SK-N-SH treated with all-trans-retinoic acid at 6 μM for 48 hours (cell line): ENCODE measurements at regions not wholly inside any gene's neighbourhood (a gene's known extent, or its start where the extent isn't known, plus 50 kb on each side); places are given as distances from the start of the nearest gene placed in this dataset.

Source experiments
- OSR1 ChIP-seq: fragments of 250-450 bp; sonication (Bioruptor Pico); IDR thresholded peaks from 2 replicates; pipeline ENCODE4 v1.8.0; 2022; ENCODE audit warnings: moderate library complexity, mild to moderate bottlenecking, inconsistent platforms
- TF ChIP-seq, protein P1 (sequence below): fragments of 250-450 bp; sonication (Bioruptor Pico); IDR thresholded peaks from 2 replicates; pipeline ENCODE4 v1.8.0; 2021; ENCODE audit warnings: low read depth, mild to moderate bottlenecking, moderate library complexity, borderline replicate concordance

DNA sequence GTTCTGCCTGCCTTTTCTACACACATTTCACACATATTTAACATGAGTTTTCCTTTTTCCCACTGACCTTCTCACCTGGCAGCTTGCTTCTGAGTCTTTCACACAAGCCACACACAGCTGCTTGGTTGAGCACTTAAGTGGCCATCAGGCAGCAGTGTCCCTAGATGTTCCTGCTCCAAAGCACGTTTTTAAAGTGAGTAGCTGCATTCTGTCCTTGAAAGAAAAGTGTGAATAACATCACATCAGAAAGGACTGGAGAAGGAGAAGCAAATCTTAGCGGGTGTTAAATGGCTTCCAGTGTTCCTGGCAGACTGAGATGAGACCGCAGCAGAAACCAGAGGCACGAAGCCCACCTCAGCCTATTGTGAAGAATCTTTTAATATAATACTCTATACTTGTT is 209.2 kb upstream of the IRX4 start:
- TF ChIP-seq OSR1 (CRISPR knock-in tag) = no peak
- TF ChIP-seq, protein P1, sequence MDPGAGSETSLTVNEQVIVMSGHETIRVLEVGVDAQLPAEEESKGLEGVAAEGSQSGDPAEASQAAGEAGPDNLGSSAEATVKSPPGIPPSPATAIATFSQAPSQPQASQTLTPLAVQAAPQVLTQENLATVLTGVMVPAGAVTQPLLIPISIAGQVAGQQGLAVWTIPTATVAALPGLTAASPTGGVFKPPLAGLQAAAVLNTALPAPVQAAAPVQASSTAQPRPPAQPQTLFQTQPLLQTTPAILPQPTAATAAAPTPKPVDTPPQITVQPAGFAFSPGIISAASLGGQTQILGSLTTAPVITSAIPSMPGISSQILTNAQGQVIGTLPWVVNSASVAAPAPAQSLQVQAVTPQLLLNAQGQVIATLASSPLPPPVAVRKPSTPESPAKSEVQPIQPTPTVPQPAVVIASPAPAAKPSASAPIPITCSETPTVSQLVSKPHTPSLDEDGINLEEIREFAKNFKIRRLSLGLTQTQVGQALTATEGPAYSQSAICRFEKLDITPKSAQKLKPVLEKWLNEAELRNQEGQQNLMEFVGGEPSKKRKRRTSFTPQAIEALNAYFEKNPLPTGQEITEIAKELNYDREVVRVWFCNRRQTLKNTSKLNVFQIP (CRISPR knock-in tag) = no peak
